Trophoblast cell (in vitro differentiated cells and primary cell): ENCODE measurements at regions not wholly inside any gene's neighbourhood (a gene's known extent, or its start where the extent isn't known, plus 50 kb on each side); places are given as distances from the start of the nearest gene placed in this dataset.
"Not testable (repeated sequence)": the region's sequence is repeated elsewhere in the genome, so short reads cannot be mapped to it uniquely, and the experiment has no call there.

Experiments
- DNase-seq, 2 donors: peaks; one replicate each; pipeline ENCODE4 v3.0.0-alpha.2; 2016
- H2AFZ ChIP-seq: 2 replicates; pipeline ENCODE4 v1.6.1; 2013; ENCODE audit warnings: low read length, moderate library complexity, mild to moderate bottlenecking; ENCODE audit not compliant: insufficient read depth, poor library complexity
- H2AK5ac ChIP-seq: 2 replicates; pipeline ENCODE4 v1.6.1; 2013; ENCODE audit warnings: mild to moderate bottlenecking, low read length
- H2BK120ac ChIP-seq: 2 replicates; pipeline ENCODE4 v1.6.1; 2013; ENCODE audit warnings: low read length, mild to moderate bottlenecking, moderate library complexity; ENCODE audit not compliant: insufficient read depth, poor library complexity
- H2BK12ac ChIP-seq: 2 replicates; pipeline ENCODE4 v1.6.1; 2013; ENCODE audit warnings: mild to moderate bottlenecking, low read length, moderate library complexity
- H2BK5ac ChIP-seq: 2 replicates; pipeline ENCODE4 v1.6.1; 2013; ENCODE audit warnings: low read length, low read depth, moderate library complexity, mild to moderate bottlenecking; ENCODE audit not compliant: poor library complexity
- H3K14ac ChIP-seq: 2 replicates; pipeline ENCODE4 v1.6.1; 2013; ENCODE audit warnings: mild to moderate bottlenecking, low read length
- H3K18ac ChIP-seq: 2 replicates; pipeline ENCODE4 v1.6.1; 2013; ENCODE audit warnings: mild to moderate bottlenecking, low read length
- H3K23ac ChIP-seq: 2 replicates; pipeline ENCODE4 v1.6.1; 2013; ENCODE audit warnings: low read length
- H3K27ac ChIP-seq: 2 replicates; pipeline ENCODE4 v1.5.1; 2013; ENCODE audit warnings: low read depth, mild to moderate bottlenecking, inconsistent platforms, low read length, moderate library complexity
- H3K27me3 ChIP-seq: 2 replicates; pipeline ENCODE4 v1.6.1; 2013; ENCODE audit warnings: inconsistent platforms, mild to moderate bottlenecking, low read length, moderate library complexity; ENCODE audit not compliant: insufficient read depth
- H3K36me3 ChIP-seq, 2 experiments: 1 replicate in 1 of 2; 2 replicates in 1 of 2; pipeline ENCODE4 v1.6.1; 2013; ENCODE audit warnings: low read length in 2 of 2, mild to moderate bottlenecking in 2 of 2, moderate library complexity in 1 of 2; ENCODE audit not compliant: insufficient read depth in 2 of 2, control insufficient read depth in 1 of 2
- H3K4ac ChIP-seq: 2 replicates; pipeline ENCODE4 v1.6.1; 2013; ENCODE audit warnings: low read depth, mild to moderate bottlenecking, low read length, moderate library complexity
- H3K4me1 ChIP-seq, 2 experiments: 1 replicate in 1 of 2; 2 replicates in 1 of 2; pipeline ENCODE4 v1.6.1; 2013; ENCODE audit warnings: low read length in 2 of 2, mild to moderate bottlenecking in 2 of 2, moderate library complexity in 1 of 2; ENCODE audit not compliant: insufficient read depth in 2 of 2, control insufficient read depth in 1 of 2
- H3K4me2 ChIP-seq: 2 replicates; pipeline ENCODE4 v1.6.1; 2013; ENCODE audit warnings: inconsistent platforms, mild to moderate bottlenecking, low read length, moderate library complexity
- H3K4me3 ChIP-seq: 2 replicates; pipeline ENCODE4 v1.5.1; 2013; ENCODE audit warnings: mild to moderate bottlenecking, low read depth, low read length, inconsistent platforms
- H3K79me1 ChIP-seq: one replicate; pipeline ENCODE4 v1.6.1; 2013; ENCODE audit warnings: low read length
- H3K79me2 ChIP-seq: 2 replicates; pipeline ENCODE4 v1.6.1; 2013; ENCODE audit warnings: low read length, mild to moderate bottlenecking; ENCODE audit not compliant: control insufficient read depth, insufficient read depth, poor library complexity
- H3K9ac ChIP-seq: 2 replicates; pipeline ENCODE4 v1.6.1; 2013; ENCODE audit warnings: mild to moderate bottlenecking, low read length
- H3K9me3 ChIP-seq: 2 replicates; pipeline ENCODE4 v1.6.1; 2013; ENCODE audit warnings: low read depth, mild to moderate bottlenecking, control low read depth, inconsistent platforms, low read length; ENCODE audit not compliant: insufficient read depth
- H4K12ac ChIP-seq: 2 replicates; pipeline ENCODE4 v1.6.1; 2013; ENCODE audit warnings: low read depth, mild to moderate bottlenecking, low read length, moderate library complexity
- H4K8ac ChIP-seq: 2 replicates; pipeline ENCODE4 v1.6.1; 2013; ENCODE audit warnings: low read depth, mild to moderate bottlenecking, low read length, moderate library complexity
- H4K91ac ChIP-seq: one replicate; pipeline ENCODE4 v1.6.1; 2013; ENCODE audit warnings: low read depth, mild to moderate bottlenecking, low read length, moderate library complexity
- WGBS: extraction: QIAGEN DNeasy Blood & Tissue Kit; methylation state at CpG from one replicate; pipeline ENCODE4 v1.1.7; 2013; ENCODE audit warnings: missing lambda C conversion rate; ENCODE audit not compliant: insufficient read length, insufficient coverage; ENCODE audit errors: extremely low coverage; 5-methylcytosine and 5-hydroxymethylcytosine counted together

- H3K14ac ChIP-seq, H3K4me1 ChIP-seq, DNase-seq, H3K27me3 ChIP-seq, H3K79me2 ChIP-seq, H2AK5ac ChIP-seq, H3K9me3 ChIP-seq, H3K9ac ChIP-seq, H3K36me3 ChIP-seq, H3K4me3 ChIP-seq, H4K12ac ChIP-seq, H2BK5ac ChIP-seq, H3K4ac ChIP-seq, H3K27ac ChIP-seq, H3K23ac ChIP-seq, H4K91ac ChIP-seq, H3K18ac ChIP-seq, H4K8ac ChIP-seq, H2BK120ac ChIP-seq, H3K79me1 ChIP-seq, H2BK12ac ChIP-seq, H3K4me2 ChIP-seq, H2AFZ ChIP-seq: not testable (repeated sequence)
- WGBS = no CpG with 5 or more reads among the region's 6 CpGs
Observed at GRCh38 chr5:7305000-7305674, 90.8 kb upstream of the ADCY2 start.

- H3K27me3 ChIP-seq, H3K79me1 ChIP-seq, H3K27ac ChIP-seq, H4K12ac ChIP-seq, H2BK12ac ChIP-seq, H3K79me2 ChIP-seq, H2BK120ac ChIP-seq, H3K23ac ChIP-seq, H2AK5ac ChIP-seq, H3K4me3 ChIP-seq, H3K18ac ChIP-seq, H3K9me3 ChIP-seq, H3K4me1 ChIP-seq, H3K14ac ChIP-seq, H3K9ac ChIP-seq, H3K4me2 ChIP-seq, H4K91ac ChIP-seq, H3K4ac ChIP-seq, H2BK5ac ChIP-seq, H3K36me3 ChIP-seq, H2AFZ ChIP-seq, H4K8ac ChIP-seq: not testable (repeated sequence)
- DNase-seq = peak; percentile 3 to 28
- no CpG with 5 or more reads among the region's 10 CpGs for WGBS
Observed at GRCh38 chr5:7306556-7306955, 89.4 kb upstream of the ADCY2 start.

DNA sequence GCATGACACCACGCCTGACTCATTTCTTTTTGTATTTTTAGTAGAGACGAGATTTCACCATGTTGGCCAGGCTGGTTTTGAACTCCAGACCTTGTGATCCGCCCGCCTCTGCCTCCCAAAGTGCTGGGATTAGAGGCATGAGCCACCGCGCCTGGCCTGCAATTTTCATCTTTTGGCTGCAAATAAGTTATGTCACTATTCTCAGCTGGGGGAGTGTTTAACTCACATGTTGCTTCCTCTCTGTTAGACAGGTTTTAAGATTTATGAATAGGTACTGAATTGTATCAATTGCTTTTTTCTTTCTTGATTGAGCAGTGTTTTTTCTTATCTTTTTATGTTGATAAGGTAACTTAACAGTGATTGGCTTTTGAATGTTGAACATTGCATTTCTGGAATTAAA lies 88.2 kb upstream of the ADCY2 start:
- not testable (repeated sequence) for H3K4me3 ChIP-seq, H4K91ac ChIP-seq, H3K27ac ChIP-seq, H3K4ac ChIP-seq, H3K23ac ChIP-seq, H2BK12ac ChIP-seq, H4K8ac ChIP-seq, H3K36me3 ChIP-seq, H4K12ac ChIP-seq, H3K14ac ChIP-seq, H2AFZ ChIP-seq, H3K18ac ChIP-seq, H2BK120ac ChIP-seq, H2AK5ac ChIP-seq, H3K9me3 ChIP-seq, DNase-seq, H3K79me1 ChIP-seq, H2BK5ac ChIP-seq, H3K79me2 ChIP-seq, H3K27me3 ChIP-seq, H3K4me2 ChIP-seq, H3K9ac ChIP-seq, H3K4me1 ChIP-seq
- WGBS = no CpG with 5 or more reads among the region's 6 CpGs

GRCh38 chr5:7309715-7310114 lies 86.2 kb upstream of the ADCY2 start:
- H3K4me3 ChIP-seq, H3K23ac ChIP-seq, H3K18ac ChIP-seq, H3K4ac ChIP-seq, H3K79me2 ChIP-seq, H2BK5ac ChIP-seq, H4K91ac ChIP-seq, H3K14ac ChIP-seq, H2BK120ac ChIP-seq, H3K9me3 ChIP-seq, H3K4me2 ChIP-seq, DNase-seq, H4K12ac ChIP-seq, H2BK12ac ChIP-seq, H3K27ac ChIP-seq, H3K9ac ChIP-seq, H4K8ac ChIP-seq, H2AFZ ChIP-seq, H3K79me1 ChIP-seq, H3K36me3 ChIP-seq, H3K27me3 ChIP-seq, H2AK5ac ChIP-seq, H3K4me1 ChIP-seq: not testable (repeated sequence)
- no CpG with 5 or more reads among the region's 6 CpGs for WGBS
